GM21619 (cell line): ENCODE measurements at regions not wholly inside any gene's neighbourhood (a gene's known extent, or its start where the extent isn't known, plus 50 kb on each side); places are given as distances from the start of the nearest gene placed in this dataset.

Experiments used
- ATAC-seq: cut with Tn5 transposase; IDR thresholded peaks from one replicate; pipeline ENCODE4 v1.9.1; 2021; ENCODE audit not compliant: unreplicated experiment

DNA sequence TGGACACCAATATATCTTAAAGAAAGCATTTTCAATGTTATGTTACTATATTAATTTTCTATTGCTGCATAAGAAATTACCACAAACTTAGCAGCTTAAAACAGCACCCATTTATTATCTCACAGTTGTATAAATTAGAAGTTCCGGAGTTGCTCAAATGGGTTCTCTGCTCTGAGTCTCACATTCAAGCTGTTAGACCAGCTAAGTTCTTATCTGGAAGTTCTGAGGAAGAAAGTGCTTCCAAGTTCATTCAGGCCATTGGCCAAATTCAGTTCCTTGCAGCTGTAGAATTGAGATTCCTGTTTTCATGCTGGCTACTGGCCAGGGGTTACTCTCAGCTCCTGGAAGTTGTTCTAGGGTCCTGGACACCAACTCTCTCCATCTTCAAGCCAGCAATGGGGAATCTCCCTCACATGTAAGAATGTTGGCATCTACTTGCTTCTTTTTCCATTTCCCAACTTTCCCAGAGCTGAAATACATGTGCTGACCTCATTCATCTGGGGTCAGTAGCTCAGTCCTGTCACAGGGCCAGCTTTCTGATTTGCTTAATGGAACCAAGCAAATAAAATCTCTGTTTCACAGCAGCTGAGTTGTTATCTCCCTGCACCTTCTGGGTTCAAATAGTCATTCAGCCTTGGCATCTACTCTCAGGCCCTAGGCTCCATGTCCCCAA lies 99.6 kb upstream of the INTU start:
- no peak for ATAC-seq

DNA sequence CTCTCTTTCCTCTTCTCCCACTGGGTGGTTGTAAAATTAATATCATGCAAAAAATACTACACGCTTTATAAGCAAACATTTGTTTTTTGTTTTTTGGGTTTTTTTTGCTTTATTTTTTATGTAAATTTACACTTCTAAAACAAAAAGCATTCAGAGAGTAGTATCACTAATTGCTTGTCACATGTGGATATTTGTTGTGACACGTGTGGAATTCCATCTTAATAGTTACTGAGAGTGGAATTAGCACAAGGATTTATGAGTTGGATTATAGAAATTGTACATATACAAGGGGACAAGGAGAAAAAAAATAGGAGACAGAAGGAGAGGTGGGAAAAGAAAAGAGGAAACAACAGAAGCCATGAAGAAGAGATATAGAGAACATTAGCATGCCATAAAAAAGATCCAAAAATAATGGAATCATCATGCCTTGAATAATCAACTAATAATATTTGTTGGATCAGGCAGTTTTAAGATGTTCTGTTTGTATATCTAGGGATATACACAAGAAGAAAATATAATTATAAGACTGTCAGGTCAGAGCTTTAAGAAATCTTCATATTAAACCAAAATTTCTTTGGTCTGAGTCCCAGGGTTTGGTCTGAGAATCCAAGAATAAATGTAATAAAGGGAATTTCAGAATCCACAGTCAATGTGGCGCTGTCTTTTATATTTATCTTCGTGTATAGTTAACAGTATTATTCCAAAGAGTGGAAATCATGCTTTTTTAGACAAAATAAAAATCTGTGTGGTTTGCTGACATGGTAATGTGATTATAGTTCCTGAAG lies 98.5 kb upstream of the INTU start:
- ATAC-seq = no peak

DNA sequence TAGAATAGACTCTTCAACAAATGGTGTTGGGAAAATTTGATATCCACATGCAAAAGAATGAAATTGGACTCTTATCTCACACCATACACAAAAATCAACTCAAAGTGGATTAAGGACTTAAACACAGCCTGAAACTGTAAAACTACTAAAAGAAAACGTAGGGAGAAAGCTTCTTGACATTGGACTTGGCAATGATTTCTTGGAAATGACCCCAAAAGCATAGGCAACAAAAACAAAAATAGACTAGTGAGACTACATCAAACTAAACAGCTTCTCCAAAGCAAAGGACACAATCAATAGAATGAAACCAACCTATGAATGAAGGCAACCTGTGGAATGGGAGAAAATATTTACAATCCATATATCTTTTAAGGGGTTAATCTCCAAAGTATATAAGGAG lies 94.7 kb upstream of the INTU start:
- ATAC-seq = no peak

DNA sequence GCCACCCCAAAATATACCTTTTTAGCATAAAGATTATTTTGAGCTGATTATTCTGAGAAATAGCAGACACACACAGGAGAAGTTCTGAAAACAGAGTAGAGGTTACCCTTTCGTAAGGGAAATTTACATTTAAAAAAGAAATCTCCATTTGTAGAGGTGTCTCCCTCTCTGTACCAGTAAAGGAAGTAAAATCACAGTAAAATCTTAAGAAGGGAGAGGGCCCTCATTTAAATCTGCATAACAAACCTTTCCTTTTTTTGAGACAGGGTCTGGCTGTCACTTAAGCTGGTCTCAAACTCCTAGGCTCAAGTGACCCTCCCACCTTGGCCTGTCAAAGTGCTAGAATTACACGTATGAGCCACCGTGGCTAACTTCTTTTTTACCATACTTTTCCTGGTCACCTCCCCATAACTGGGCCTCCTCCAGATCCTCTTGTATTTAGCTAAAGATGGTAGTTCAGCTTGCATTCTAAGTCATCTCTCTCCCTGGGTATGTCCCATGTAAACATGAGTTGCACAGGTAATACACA lies 92.2 kb upstream of the INTU start:
- ATAC-seq = no peak

DNA sequence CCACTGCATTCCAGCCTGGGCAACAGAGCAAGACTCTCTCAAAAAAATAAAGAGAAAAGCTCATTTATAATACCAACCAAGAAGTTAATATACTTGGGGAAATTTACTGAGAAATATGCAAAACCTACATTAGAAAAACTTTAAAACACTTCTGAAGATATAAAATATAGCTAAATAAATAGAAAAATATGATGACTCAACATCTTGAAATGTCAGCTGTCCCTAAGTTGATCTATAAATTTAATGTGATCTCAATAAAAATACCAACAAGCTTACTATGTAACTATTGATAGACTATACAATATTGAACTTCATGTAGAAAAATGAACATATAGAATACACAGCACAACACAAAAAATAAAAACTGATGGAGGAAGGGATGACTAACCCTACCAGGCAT lies 87.5 kb upstream of the INTU start:
- ATAC-seq = no peak

DNA sequence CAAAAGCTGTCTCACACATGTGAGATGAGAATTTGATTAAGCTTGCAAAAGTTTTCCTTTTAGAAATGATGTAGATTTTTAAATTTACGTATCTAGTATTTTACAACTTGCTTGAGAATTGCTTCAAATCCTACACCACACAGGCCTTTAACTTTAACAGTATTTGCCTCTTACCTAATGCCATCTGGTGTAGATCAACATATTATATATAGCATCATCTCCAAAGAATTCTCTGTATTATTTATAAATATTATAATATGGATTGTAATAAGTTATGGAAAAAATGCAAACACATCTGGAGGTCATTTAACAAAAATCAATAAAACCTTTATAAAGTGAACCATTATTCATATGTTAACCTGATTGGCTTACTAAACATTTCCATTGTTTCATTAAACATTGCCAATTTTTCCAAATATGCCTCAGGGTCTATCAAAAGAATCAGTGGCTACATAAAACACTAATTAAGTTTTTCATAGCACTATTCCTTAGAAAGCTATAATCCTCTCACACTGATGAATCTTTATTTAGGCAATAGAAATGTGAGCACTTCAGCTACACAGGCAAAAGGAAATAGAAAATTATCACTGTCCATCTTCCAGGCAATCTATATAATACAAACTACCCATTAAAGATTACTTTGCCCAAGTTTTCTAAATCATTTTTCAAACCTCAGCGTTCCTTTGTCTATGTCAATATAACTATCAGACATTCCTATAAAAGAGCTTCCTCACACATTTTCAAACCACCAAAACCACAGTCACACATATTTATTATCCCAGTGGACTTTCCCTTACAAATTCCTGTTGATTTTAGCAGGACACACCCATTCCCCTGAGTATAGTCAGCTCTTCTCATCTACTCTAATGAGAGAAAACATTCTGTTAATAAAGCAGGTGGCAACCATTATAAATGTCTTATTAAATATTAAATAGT lies 83.5 kb upstream of the INTU start:
- no peak for ATAC-seq

DNA sequence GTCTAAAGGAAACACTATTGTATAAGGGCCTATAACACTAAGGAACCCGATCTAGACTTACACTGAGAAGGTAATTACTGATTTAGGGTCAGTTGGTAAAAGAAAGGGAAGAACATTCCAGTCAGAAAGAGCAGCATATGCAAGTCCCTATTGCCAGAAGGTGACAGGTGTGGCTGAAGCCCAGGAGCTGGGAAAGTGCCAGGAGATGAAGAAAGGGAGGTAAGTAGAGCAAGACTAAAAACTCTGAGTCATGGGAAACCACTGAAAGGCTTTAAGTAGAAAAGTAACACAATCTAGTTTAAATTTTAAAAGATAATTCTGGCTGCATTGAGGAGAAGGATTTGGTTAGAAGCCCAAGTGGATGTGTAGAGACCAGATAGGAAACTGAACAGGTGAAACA lies 77.7 kb upstream of the INTU start:
- ATAC-seq = no peak

DNA sequence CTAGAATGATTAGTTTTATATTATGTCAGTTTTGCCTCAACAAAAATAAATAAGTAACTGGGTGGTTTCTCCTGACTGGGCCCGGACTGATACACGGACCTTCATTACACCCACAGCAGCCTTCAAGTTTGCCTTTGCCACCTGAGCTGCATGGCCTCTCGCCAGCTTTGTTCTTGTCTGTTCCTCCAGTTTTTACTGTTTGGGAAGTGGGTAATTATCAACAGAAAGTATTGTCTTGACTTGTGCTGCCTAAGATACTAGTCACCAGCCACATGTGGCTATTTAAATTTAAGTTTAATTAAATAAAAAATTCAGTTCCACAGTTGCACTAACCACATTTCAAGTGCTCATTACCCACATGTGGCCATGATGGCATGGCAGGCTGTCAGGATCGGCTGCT lies 74.7 kb upstream of the INTU start:
- no peak for ATAC-seq

DNA sequence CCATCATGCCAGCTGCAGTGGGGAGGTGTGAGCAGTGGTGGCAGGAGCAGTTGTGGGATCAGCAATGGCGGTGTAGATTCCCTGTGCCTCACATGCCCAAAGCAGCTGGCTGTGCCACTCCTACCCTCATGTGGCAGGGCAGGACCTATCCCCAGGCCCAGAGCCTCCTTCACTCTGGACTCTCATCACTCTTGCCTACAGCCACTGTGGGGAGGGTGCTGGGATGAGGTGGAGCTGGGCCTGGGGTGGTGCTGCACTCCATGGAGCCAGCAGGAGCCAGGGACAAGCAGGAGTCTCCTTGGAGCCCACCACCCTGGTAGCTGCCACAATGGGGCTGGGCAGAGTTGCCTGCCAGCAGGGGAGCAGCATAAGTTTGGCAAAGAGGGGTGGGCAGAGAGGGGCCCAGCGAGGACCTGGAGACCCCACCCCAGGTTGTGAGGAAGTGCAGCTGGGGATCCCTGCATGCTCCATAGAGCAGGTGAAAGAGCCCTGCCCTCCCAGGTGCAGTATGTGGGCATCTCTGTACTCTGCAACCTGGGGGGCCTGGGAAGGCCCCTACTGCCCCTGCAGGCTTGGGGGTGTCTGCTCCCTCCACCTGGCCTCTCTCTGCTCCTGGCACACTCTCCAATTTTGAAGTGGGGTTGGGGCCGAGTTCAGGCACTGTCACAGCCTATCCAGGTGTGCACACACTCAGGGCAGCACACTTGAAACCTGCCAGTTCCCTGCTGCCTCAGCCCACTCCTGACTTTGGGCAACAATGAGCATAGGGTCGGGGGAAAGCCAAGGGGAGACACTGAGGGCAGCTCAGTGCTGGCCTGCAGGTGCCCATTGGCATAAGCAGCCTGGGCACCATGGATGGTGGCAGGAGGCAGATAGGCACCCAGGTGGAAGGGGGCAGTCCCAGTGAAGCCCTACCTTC lies 74.0 kb upstream of the INTU start:
- no peak for ATAC-seq

DNA sequence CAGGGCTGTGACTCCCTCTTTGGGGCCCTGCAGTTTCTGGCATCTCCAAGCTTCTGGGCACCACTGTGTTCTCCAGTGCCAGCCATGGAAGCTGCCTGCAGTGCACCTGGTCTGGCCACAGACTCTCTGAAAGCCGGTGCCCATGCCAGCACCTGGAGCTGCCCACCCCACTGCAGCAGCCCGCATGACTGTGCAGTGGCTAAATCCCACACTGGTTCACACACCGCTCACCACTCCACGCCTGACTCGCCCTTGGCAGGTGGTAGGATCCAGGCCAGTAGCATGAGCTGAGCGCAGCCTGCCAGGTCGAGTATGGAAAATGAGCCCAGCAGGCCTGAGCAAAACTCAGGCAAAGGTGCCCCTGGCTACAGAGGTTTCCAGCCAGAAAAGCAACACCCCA lies 72.8 kb upstream of the INTU start:
- no peak for ATAC-seq

DNA sequence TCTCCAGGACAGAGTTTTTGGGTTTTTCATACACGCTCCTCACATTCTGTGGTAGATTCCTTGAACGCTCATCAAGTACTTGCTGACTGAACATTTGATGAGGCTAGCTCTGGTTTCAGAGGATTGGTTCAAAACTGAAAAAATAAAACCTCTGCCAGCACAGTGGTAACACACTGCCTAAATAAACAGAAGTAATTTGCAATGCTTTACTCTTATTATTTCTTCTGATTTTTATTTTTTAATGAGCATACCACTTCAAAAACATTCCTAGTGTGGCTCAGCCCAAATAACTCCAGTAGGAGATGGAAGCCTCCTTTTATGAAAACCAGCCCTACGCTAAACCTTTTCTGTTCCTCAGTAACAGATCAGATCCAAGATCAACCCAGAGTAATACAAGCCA lies 72.0 kb upstream of the INTU start:
- ATAC-seq = no peak

DNA sequence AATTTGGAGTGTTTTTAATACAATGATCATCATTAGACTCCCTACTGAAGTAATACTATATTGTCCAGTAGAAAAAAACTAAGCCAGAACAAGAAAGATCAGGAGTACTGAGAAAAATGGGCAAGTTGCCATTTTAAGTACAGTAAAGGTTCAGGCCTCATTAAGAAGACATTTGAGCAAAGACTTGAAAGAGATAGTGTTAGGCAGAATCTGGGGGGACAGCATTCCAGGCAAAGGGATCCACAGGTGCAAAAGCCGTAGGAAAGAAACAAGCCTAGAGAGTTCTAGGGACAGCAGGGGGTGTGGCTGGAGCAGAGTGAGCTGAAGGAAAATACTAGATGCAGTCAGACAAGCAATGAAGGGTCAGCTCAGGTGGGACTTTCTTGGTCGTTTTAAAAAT lies 58.1 kb upstream of the INTU start:
- no peak for ATAC-seq

DNA sequence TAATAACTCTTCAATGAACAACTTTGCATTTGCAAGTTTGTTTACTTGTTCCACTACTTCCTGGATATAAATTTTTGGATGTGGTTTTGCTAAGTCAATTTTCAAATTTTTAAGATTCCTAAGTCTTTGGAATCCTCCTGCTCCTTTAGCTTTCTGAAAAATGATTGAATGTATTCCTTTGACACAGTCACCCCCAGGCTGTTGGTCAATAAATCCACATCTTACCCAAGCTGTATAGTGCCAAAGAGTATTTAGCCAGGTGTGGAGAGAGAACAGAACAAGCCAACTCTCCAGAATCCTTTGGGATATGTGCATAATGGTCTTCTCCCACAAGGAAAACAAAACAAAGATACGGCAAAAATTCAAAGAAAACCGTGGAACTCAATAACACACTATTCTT lies 56.9 kb upstream of the INTU start:
- no peak for ATAC-seq

DNA sequence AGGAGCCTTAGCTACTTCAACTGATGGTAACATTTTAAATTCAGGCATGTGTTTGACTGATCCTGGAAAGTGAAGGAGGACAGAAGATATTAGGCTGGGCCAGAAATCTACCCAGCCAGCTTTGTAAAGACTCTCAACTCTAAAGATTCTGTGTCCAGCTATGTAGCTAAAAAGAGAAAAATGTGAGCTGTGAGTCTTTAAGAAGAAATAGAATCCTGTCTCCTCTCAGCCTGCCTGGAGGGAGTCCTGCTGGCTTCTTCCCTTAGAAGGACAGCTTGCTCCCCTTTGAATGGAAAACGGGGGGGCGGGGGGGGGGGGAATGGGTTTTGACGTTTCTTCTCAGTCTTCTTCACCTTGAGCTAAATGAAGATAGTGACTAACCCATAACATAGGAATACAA lies 54.3 kb upstream of the INTU start:
- ATAC-seq = no peak

DNA sequence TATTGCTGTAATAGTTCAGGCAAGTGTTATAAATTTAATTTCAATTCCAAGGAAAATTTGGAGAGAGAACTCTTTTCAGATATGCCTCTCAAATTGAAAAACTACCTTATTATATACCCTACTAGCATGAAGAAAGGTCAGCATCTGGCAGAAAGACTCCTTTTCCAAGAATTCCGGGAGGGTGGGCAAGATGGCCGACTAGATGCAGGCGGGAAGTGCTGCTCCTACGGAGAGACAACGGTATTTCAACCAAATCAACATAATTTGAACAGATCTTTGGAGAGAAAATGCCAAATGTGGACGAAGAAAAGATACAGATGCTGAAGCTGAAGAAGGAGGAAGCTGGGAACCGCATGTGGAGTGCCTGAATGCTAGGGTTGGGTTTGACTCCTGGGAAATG lies 53.8 kb upstream of the INTU start:
- no peak for ATAC-seq

DNA sequence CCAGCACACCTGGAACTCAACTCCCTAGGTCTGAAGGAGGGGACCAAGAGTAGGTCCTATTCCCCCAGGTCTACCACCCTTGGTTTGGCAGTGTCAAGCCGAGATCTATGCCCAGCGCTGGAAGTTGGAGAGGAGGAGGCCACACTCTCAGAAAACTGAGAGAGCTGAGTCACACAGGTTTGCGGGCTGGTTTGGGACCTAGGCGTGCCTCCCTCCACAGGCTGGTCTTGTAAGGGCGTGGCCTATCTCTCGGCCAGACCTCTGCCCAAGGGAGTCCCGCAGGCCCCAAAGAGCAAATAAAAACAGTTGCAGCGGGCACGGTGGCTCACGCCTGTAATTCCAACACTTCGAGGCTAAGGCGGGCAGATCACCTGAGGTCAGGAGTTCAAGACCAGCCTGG lies 52.9 kb upstream of the INTU start:
- ATAC-seq = no peak

DNA sequence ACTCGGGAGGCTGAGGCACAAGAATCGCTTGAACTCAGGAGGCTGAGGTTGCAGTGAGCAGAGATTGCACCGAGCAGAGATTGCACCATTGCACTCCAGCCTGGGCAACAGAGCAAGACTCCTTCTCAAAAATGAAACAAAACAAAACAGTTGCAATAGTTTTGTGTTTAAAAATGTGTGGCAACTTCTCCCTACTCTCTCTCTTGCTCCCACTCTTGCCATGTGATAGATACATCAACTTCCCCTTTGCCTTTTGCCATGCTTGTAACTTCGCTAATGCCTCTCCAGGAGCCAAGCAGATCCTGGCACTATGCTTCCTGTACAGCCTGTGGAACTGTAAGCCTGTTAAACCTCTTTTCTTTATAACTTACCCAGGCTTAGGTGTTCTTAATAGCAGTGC lies 52.5 kb upstream of the INTU start:
- ATAC-seq = no peak

DNA sequence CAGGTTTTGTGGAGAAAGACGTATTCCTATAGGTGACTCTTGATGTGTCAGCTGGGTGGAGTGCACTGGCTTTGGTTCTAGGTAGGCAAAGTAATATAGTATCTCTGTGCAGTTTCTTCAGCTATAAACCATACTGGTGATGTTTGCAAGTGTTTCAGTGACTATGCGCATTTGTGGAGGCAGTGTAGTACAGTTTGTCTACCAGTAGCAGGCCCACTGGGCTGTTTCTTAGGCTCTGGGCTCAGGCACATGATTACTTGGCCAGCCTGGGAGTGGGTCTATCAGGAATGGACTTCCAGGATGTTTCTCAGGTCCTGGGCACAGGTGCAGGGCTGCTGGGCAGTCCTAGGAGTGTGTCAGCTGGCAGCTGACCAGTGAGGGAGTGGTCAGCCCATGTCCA lies 51.9 kb upstream of the INTU start:
- ATAC-seq = no peak
